HL-60 (cell line): ENCODE measurements at regions not wholly inside any gene's neighbourhood (a gene's known extent, or its start where the extent isn't known, plus 50 kb on each side); places are given as distances from the start of the nearest gene placed in this dataset.

Experiments used
- GABPA ChIP-seq: IDR thresholded peaks from 2 replicates; pipeline ENCODE4 v1.6.1; 2012; ENCODE audit warnings: low read depth
- POLR2AphosphoS5 ChIP-seq: IDR thresholded peaks from 2 replicates; pipeline ENCODE4 v1.6.1; 2012; ENCODE audit warnings: low read depth
- TF ChIP-seq, protein P1 (sequence below): IDR thresholded peaks from one replicate; pipeline ENCODE4 v1.5.1; 2011; ENCODE audit warnings: low read length, control low read depth, inconsistent platforms; ENCODE audit not compliant: insufficient read depth
- TF ChIP-seq, protein P2 (sequence below): IDR thresholded peaks from 2 replicates; pipeline ENCODE4 v1.6.1; 2012; ENCODE audit warnings: low read depth; ENCODE audit not compliant: insufficient replicate concordance

DNA sequence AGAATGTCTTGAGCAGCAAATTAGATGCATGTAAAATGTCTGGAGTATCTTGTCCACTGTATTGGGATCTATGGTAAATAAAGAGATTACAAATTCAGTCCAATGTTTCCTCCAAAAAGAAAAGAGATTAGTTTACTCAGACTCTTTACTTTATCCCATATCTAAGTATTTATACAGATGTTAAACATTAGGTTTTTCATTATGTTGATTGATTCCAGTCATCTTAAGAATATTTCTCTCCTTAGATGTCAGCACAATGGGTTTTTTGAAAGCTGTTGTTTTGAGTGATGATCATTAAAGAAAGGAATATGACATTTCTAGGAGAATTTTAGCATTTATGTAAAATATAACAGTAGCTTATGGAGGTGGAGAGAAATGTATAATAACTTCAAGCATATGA is 938.9 kb downstream of the C4orf33 start:
- TF ChIP-seq, protein P1, sequence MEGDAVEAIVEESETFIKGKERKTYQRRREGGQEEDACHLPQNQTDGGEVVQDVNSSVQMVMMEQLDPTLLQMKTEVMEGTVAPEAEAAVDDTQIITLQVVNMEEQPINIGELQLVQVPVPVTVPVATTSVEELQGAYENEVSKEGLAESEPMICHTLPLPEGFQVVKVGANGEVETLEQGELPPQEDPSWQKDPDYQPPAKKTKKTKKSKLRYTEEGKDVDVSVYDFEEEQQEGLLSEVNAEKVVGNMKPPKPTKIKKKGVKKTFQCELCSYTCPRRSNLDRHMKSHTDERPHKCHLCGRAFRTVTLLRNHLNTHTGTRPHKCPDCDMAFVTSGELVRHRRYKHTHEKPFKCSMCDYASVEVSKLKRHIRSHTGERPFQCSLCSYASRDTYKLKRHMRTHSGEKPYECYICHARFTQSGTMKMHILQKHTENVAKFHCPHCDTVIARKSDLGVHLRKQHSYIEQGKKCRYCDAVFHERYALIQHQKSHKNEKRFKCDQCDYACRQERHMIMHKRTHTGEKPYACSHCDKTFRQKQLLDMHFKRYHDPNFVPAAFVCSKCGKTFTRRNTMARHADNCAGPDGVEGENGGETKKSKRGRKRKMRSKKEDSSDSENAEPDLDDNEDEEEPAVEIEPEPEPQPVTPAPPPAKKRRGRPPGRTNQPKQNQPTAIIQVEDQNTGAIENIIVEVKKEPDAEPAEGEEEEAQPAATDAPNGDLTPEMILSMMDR, result no peak
- TF ChIP-seq, protein P2, sequence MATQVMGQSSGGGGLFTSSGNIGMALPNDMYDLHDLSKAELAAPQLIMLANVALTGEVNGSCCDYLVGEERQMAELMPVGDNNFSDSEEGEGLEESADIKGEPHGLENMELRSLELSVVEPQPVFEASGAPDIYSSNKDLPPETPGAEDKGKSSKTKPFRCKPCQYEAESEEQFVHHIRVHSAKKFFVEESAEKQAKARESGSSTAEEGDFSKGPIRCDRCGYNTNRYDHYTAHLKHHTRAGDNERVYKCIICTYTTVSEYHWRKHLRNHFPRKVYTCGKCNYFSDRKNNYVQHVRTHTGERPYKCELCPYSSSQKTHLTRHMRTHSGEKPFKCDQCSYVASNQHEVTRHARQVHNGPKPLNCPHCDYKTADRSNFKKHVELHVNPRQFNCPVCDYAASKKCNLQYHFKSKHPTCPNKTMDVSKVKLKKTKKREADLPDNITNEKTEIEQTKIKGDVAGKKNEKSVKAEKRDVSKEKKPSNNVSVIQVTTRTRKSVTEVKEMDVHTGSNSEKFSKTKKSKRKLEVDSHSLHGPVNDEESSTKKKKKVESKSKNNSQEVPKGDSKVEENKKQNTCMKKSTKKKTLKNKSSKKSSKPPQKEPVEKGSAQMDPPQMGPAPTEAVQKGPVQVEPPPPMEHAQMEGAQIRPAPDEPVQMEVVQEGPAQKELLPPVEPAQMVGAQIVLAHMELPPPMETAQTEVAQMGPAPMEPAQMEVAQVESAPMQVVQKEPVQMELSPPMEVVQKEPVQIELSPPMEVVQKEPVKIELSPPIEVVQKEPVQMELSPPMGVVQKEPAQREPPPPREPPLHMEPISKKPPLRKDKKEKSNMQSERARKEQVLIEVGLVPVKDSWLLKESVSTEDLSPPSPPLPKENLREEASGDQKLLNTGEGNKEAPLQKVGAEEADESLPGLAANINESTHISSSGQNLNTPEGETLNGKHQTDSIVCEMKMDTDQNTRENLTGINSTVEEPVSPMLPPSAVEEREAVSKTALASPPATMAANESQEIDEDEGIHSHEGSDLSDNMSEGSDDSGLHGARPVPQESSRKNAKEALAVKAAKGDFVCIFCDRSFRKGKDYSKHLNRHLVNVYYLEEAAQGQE, result no peak
- TF ChIP-seq POLR2AphosphoS5 (no peak), GABPA (no peak)
